Ishikawa (cell line): ENCODE measurements at regions not wholly inside any gene's neighbourhood (a gene's known extent, or its start where the extent isn't known, plus 50 kb on each side); places are given as distances from the start of the nearest gene placed in this dataset.

Experiments used
- CEBPB ChIP-seq: IDR thresholded peaks from 2 replicates; pipeline ENCODE4 v1.6.1; 2012
- EP300 ChIP-seq: IDR thresholded peaks from 2 replicates; pipeline ENCODE4 v1.6.1; 2012; ENCODE audit warnings: borderline replicate concordance
- FOXM1 ChIP-seq: IDR thresholded peaks from 2 replicates; pipeline ENCODE4 v1.6.1; 2012; ENCODE audit warnings: low read depth, borderline replicate concordance
- REST ChIP-seq: IDR thresholded peaks from 2 replicates; pipeline ENCODE4 v1.6.1; 2012; ENCODE audit warnings: low read depth, mild to moderate bottlenecking
- TAF1 ChIP-seq: IDR thresholded peaks from 2 replicates; pipeline ENCODE4 v1.6.1; 2012; ENCODE audit warnings: low read depth, mild to moderate bottlenecking
- TCF12 ChIP-seq: IDR thresholded peaks from 2 replicates; pipeline ENCODE4 v1.6.1; 2012; ENCODE audit warnings: low read depth
- YY1 ChIP-seq: IDR thresholded peaks from 2 replicates; pipeline ENCODE4 v1.6.1; 2012; ENCODE audit warnings: low read depth

- TF ChIP-seq REST (no peak), FOXM1 (no peak), YY1 (no peak), EP300 (no peak), TCF12 (no peak), TAF1 (no peak), CEBPB (no peak)
These were observed 79.1 kb downstream of the VCPKMT start for GRCh38 chr14:50037240-50037639.
